ENCODE measurements at regions not wholly inside any gene's neighbourhood (a gene's known extent, or its start where the extent isn't known, plus 50 kb on each side); places are given as distances from the start of the nearest gene placed in this dataset.
"Not testable (repeated sequence)": the region's sequence is repeated elsewhere in the genome, so short reads cannot be mapped to it uniquely, and the experiment has no call there.

GRCh38 chr5:45748511-45748910 lies 52.3 kb upstream of the HCN1 start:
- TF ChIP-seq HCFC1 (IDR thresholded peaks at IDR 0.05; ENCODE audit: low read depth, low read length); TEAD2 (CRISPR knock-in tag; IDR thresholded peaks at IDR 0.05); GMEB2 (CRISPR knock-in tag; IDR thresholded peaks at IDR 0.05; ENCODE audit: low read depth); NONO (IDR thresholded peaks at IDR 0.05); NONO (CRISPR knock-in tag; conservative IDR thresholded peaks at IDR 0.05); AFF4 (CRISPR knock-in tag; IDR thresholded peaks at IDR 0.05); CHD2 (IDR thresholded peaks at IDR 0.05; ENCODE audit: low read depth, low read length); MAX (IDR thresholded peaks at IDR 0.05); EZH2 (conservative IDR thresholded peaks at IDR 0.05; ENCODE audit: low read depth, low read length); ISL2 (CRISPR knock-in tag; IDR thresholded peaks at IDR 0.05); CTCF (CRISPR knock-in tag; IDR thresholded peaks at IDR 0.05); RARG (CRISPR knock-in tag; IDR thresholded peaks at IDR 0.05; ENCODE audit: low read depth); PLRG1 (conservative IDR thresholded peaks at IDR 0.05): not testable (repeated sequence)
- TF ChIP-seq, protein P1, sequence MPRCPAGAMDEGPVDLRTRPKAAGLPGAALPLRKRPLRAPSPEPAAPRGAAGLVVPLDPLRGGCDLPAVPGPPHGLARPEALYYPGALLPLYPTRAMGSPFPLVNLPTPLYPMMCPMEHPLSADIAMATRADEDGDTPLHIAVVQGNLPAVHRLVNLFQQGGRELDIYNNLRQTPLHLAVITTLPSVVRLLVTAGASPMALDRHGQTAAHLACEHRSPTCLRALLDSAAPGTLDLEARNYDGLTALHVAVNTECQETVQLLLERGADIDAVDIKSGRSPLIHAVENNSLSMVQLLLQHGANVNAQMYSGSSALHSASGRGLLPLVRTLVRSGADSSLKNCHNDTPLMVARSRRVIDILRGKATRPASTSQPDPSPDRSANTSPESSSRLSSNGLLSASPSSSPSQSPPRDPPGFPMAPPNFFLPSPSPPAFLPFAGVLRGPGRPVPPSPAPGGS (CRISPR knock-in tag; IDR thresholded peaks at IDR 0.05), result not testable (repeated sequence)
- TF ChIP-seq, protein P2, sequence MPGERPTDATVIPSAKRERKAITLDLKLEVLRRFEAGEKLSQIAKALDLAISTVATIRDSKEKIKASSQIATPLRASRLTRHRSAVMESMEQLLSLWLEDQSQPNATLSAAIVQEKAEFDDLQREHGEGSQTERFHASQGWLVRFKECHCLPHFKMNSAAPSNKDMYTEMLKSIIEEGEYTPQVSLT (CRISPR knock-in tag; IDR thresholded peaks at IDR 0.05; ENCODE audit: borderline replicate concordance, low read depth), result not testable (repeated sequence)

Data from HepG2 (cell line).